ENCODE measurements at regions not wholly inside any gene's neighbourhood (a gene's known extent, or its start where the extent isn't known, plus 50 kb on each side); places are given as distances from the start of the nearest gene placed in this dataset.

- no peak for TF ChIP-seq CTCF (IDR thresholded peaks at IDR 0.05; ENCODE audit: insufficient read depth, low read depth, low read length)
- TF ChIP-seq EZH2 (IDR thresholded peaks at IDR 0.05; ENCODE audit: insufficient read depth, low read length) = no peak
Observed at GRCh38 chr9:2341126-2341525, 280.5 kb upstream of the VLDLR start.

All from astrocyte (in vitro differentiated cells and primary cell).